H9 (cell line): ENCODE measurements at regions not wholly inside any gene's neighbourhood (a gene's known extent, or its start where the extent isn't known, plus 50 kb on each side); places are given as distances from the start of the nearest gene placed in this dataset.

Source experiments
- DNase-seq: peaks from one replicate; pipeline ENCODE4 v3.0.0-alpha.2; 2017
- H2AFZ ChIP-seq: one replicate; pipeline ENCODE4 v1.6.1; 2013; ENCODE audit warnings: mild to moderate bottlenecking, low read length, control low read depth, moderate library complexity
- H2AK5ac ChIP-seq: 2 replicates; pipeline ENCODE4 v1.6.1; 2013; ENCODE audit warnings: low read length, control low read depth, mixed read lengths; ENCODE audit not compliant: insufficient read length
- H2BK120ac ChIP-seq: one replicate; pipeline ENCODE4 v1.6.1; 2013; ENCODE audit warnings: low read depth, mild to moderate bottlenecking, low read length, control low read depth, inconsistent platforms; ENCODE audit not compliant: poor library complexity, severe bottlenecking
- H2BK12ac ChIP-seq: 2 replicates; pipeline ENCODE4 v1.6.1; 2013; ENCODE audit warnings: low read length, control low read depth, mixed read lengths, low read depth; ENCODE audit not compliant: insufficient read length
- H2BK15ac ChIP-seq: 2 replicates; pipeline ENCODE4 v1.6.1; 2013; ENCODE audit warnings: low read depth, low read length, control low read depth
- H2BK20ac ChIP-seq: one replicate; pipeline ENCODE4 v1.6.1; 2013; ENCODE audit warnings: low read depth, mild to moderate bottlenecking, low read length, control low read depth, inconsistent platforms; ENCODE audit not compliant: poor library complexity, severe bottlenecking
- H2BK5ac ChIP-seq: 2 replicates; pipeline ENCODE4 v1.6.1; 2013; ENCODE audit warnings: low read length, control low read depth, mixed read lengths; ENCODE audit not compliant: insufficient read length
- H3K14ac ChIP-seq: 2 replicates; pipeline ENCODE4 v1.6.1; 2013; ENCODE audit warnings: low read length, control low read depth; ENCODE audit not compliant: insufficient read depth
- H3K18ac ChIP-seq: 2 replicates; pipeline ENCODE4 v1.6.1; 2013; ENCODE audit warnings: low read depth, mild to moderate bottlenecking, mixed read lengths, low read length, control low read depth; ENCODE audit not compliant: insufficient read length
- H3K23ac ChIP-seq: 2 replicates; pipeline ENCODE4 v1.6.1; 2013; ENCODE audit warnings: low read length, control low read depth, mixed read lengths, low read depth; ENCODE audit not compliant: insufficient read length
- H3K23me2 ChIP-seq: 2 replicates; pipeline ENCODE4 v1.6.1; 2013; ENCODE audit warnings: low read depth, mild to moderate bottlenecking, mixed read lengths, low read length, control low read depth; ENCODE audit not compliant: insufficient read length, poor library complexity, severe bottlenecking
- H3K27ac ChIP-seq: 2 replicates; pipeline ENCODE4 v1.5.1; 2013; ENCODE audit warnings: low read length, control low read depth, mixed read lengths, low read depth; ENCODE audit not compliant: insufficient read length
- H3K27me3 ChIP-seq: 2 replicates; pipeline ENCODE4 v1.6.1; 2013; ENCODE audit warnings: low read length, control low read depth, inconsistent platforms; ENCODE audit not compliant: insufficient read depth
- H3K4ac ChIP-seq: 2 replicates; pipeline ENCODE4 v1.6.1; 2013; ENCODE audit warnings: low read depth, mild to moderate bottlenecking, control low read depth, inconsistent platforms, low read length, moderate library complexity
- H3K4me1 ChIP-seq: 2 replicates; pipeline ENCODE4 v1.6.1; 2013; ENCODE audit warnings: low read length, control low read depth, inconsistent platforms; ENCODE audit not compliant: insufficient read depth
- H3K4me2 ChIP-seq: 2 replicates; pipeline ENCODE4 v1.6.1; 2013; ENCODE audit warnings: low read length, control low read depth, mixed read lengths; ENCODE audit not compliant: insufficient read length, insufficient read depth
- H3K56ac ChIP-seq: 2 replicates; pipeline ENCODE4 v1.6.1; 2013; ENCODE audit warnings: low read depth, mild to moderate bottlenecking, mixed read lengths, low read length, control low read depth; ENCODE audit not compliant: insufficient read length
- H3K79me1 ChIP-seq: 2 replicates; pipeline ENCODE4 v1.6.1; 2013; ENCODE audit warnings: low read depth, mild to moderate bottlenecking, moderate library complexity, low read length, control low read depth, inconsistent platforms; ENCODE audit not compliant: insufficient read depth, poor library complexity, severe bottlenecking
- H3K79me2 ChIP-seq: 2 replicates; pipeline ENCODE4 v1.6.1; 2013; ENCODE audit warnings: low read length, control low read depth, inconsistent platforms; ENCODE audit not compliant: insufficient read depth
- H3K9ac ChIP-seq: 2 replicates; pipeline ENCODE4 v1.6.1; 2013; ENCODE audit warnings: low read length, control low read depth, mixed read lengths; ENCODE audit not compliant: insufficient read length; ENCODE audit errors: extremely low read depth
- H3K9me3 ChIP-seq: one replicate; pipeline ENCODE4 v1.6.1; 2013; ENCODE audit warnings: low read depth, low read length, inconsistent platforms; ENCODE audit not compliant: control insufficient read depth
- H3T11ph ChIP-seq: one replicate; pipeline ENCODE4 v1.6.1; 2013; ENCODE audit warnings: mild to moderate bottlenecking, low read length, control low read depth, inconsistent platforms
- H4K20me1 ChIP-seq: one replicate; pipeline ENCODE4 v1.6.1; 2013; ENCODE audit not compliant: control insufficient read depth, insufficient read length, insufficient read depth
- H4K5ac ChIP-seq: 2 replicates; pipeline ENCODE4 v1.6.1; 2013; ENCODE audit warnings: low read depth, mild to moderate bottlenecking, mixed read lengths, low read length, control low read depth; ENCODE audit not compliant: insufficient read length
- H4K8ac ChIP-seq: replicated peaks from 2 replicates; pipeline ENCODE4 v1.6.1; 2013; ENCODE audit warnings: low read length, control low read depth, mixed read lengths, low read depth; ENCODE audit not compliant: insufficient read length
- H4K91ac ChIP-seq: 2 replicates; pipeline ENCODE4 v1.6.1; 2013; ENCODE audit warnings: low read depth, mild to moderate bottlenecking, moderate library complexity, mixed read lengths, low read length, control low read depth; ENCODE audit not compliant: insufficient read length
- H3K27ac Mint-ChIP-seq, 3 experiments: 2 replicates in 2 of 3; 3 replicates in 1 of 3; pipeline ENCODE4 v1.8.0; 2020 to 2021; ENCODE audit warnings: mixed read lengths in 3 of 3, mild to moderate bottlenecking in 1 of 3, moderate library complexity in 1 of 3
- H3K27me3 Mint-ChIP-seq: 2 replicates; pipeline ENCODE4 v1.8.0; 2021; ENCODE audit warnings: low read depth, mild to moderate bottlenecking, moderate library complexity, mixed read lengths
- H3K36me3 Mint-ChIP-seq, 3 experiments: 2 replicates in 2 of 3; 3 replicates in 1 of 3; pipeline ENCODE4 v1.8.0; 2020 to 2021; ENCODE audit warnings: low read depth in 3 of 3, mixed read lengths in 3 of 3; ENCODE audit not compliant: insufficient read depth in 1 of 3
- H3K4me1 Mint-ChIP-seq, 2 experiments: 2 replicates each; pipeline ENCODE4 v1.8.0; 2020; ENCODE audit warnings: mixed read lengths in 2 of 2
- H3K4me3 Mint-ChIP-seq, 2 experiments: 2 replicates in 1 of 2; 3 replicates in 1 of 2; pipeline ENCODE4 v1.8.0; 2020 to 2021; ENCODE audit warnings: mild to moderate bottlenecking in 2 of 2, mixed read lengths in 2 of 2, moderate library complexity in 1 of 2
- H3K9me3 Mint-ChIP-seq, 2 experiments: 2 replicates in 1 of 2; 3 replicates in 1 of 2; pipeline ENCODE4 v1.8.0; 2020; ENCODE audit warnings: mild to moderate bottlenecking in 2 of 2, mixed read lengths in 2 of 2, moderate library complexity in 1 of 2
- CTCF ChIP-seq: fragments of 200-600 bp; sonication (generic); conservative IDR thresholded peaks from 3 replicates; pipeline ENCODE4 v1.8.0; 2021; ENCODE audit warnings: antibody characterized with exemption, mild to moderate bottlenecking
- WGBS: extraction: QIAGEN DNeasy Blood & Tissue Kit; methylation state at CpG from one replicate; pipeline ENCODE4 v1.1.7; 2013; ENCODE audit warnings: missing lambda C conversion rate, low lambda C conversion rate, mixed read lengths; ENCODE audit not compliant: insufficient read length; ENCODE audit errors: extremely low coverage; 5-methylcytosine and 5-hydroxymethylcytosine counted together

GRCh38 chr3:106425916-106426315, 557.1 kb upstream of the CBLB start:
- no peaks in the 10 kb centered on the region for H3K79me2 ChIP-seq
- H3K9ac ChIP-seq, result no peak overlapping the region
- H3K79me1 ChIP-seq, result no peaks in the 10 kb centered on the region
- H2AK5ac ChIP-seq, result no peak overlapping the region
- WGBS, result no CpG with 5 or more reads among the region's 2 CpGs
- H3K18ac ChIP-seq, result no peak overlapping the region
- H3K9me3 ChIP-seq, result no peaks in the 10 kb centered on the region
- H3K27me3 ChIP-seq, result no peaks in the 10 kb centered on the region
- H4K91ac ChIP-seq, result no peak overlapping the region
- no peak overlapping the region for H4K5ac ChIP-seq
- H3K27ac ChIP-seq, result no peak overlapping the region
- no peak overlapping the region for H2BK15ac ChIP-seq
- no peak overlapping the region for H3K4ac ChIP-seq
- H3T11ph ChIP-seq, result no peak overlapping the region
- H3K23ac ChIP-seq, result no peak overlapping the region
- Mint-ChIP-seq H3K9me3 (peaks cover 0 to 4% of the 10 kb centered on the region in 2 experiments; a peak in 2 of 5 replicates), H3K27ac (no peak overlapping the region), H3K4me3 (no peak overlapping the region), H3K36me3 (peaks cover 0 to 2% (median 0%) of the 10 kb centered on the region in 3 experiments; a peak in 1 of 7 replicates), H3K4me1 (no peaks in the 10 kb centered on the region), H3K27me3 (no peaks in the 10 kb centered on the region)
- H3K56ac ChIP-seq, result no peak overlapping the region
- H2AFZ ChIP-seq, result no peak overlapping the region
- H4K8ac ChIP-seq, result no peak overlapping the region
- H2BK12ac ChIP-seq, result no peak overlapping the region
- no peak overlapping the region for H2BK120ac ChIP-seq
- H3K4me1 ChIP-seq, result no peaks in the 10 kb centered on the region
- no peaks in the 10 kb centered on the region for H4K20me1 ChIP-seq
- no peak overlapping the region for H2BK20ac ChIP-seq
- H3K4me2 ChIP-seq, result no peak overlapping the region
- H3K23me2 ChIP-seq, result no peaks in the 10 kb centered on the region
- no peak for DNase-seq
- H2BK5ac ChIP-seq, result no peak overlapping the region
- no peak for TF ChIP-seq CTCF
- H3K14ac ChIP-seq, result no peak overlapping the region
